8988T (cell line): ENCODE measurements at regions not wholly inside any gene's neighbourhood (a gene's known extent, or its start where the extent isn't known, plus 50 kb on each side); places are given as distances from the start of the nearest gene placed in this dataset.

Experiments used
- DNase-seq: peaks from one replicate; pipeline ENCODE4 v3.0.0; 2011

GRCh38 chr10:83909001-83909400, 230.3 kb upstream of the GHITM start:
- DNase-seq, result no peak

GRCh38 chr10:83915801-83916200, 223.5 kb upstream of the GHITM start:
- DNase-seq, result no peak

GRCh38 chr10:83917537-83918506, 221.5 kb upstream of the GHITM start:
- no peak for DNase-seq

- DNase-seq, result no peak
Measured at GRCh38 chr10:83919187-83919586, 220.1 kb upstream of the GHITM start.

GRCh38 chr10:83921984-83922860, 217.1 kb upstream of the GHITM start:
- DNase-seq, result no peak

GRCh38 chr10:83925133-83925532, 214.2 kb upstream of the GHITM start:
- DNase-seq, result no peak

GRCh38 chr10:83926606-83927005, 212.7 kb upstream of the GHITM start:
- DNase-seq, result no peak

- no peak for DNase-seq
Measured at GRCh38 chr10:83927166-83927565, 212.1 kb upstream of the GHITM start.

- DNase-seq, result no peak
Measured at GRCh38 chr10:83929399-83929798, 209.9 kb upstream of the GHITM start.

GRCh38 chr10:83931669-83932068, 207.6 kb upstream of the GHITM start:
- DNase-seq, result no peak

- DNase-seq, result no peak
Measured at GRCh38 chr10:83932245-83932644, 207.1 kb upstream of the GHITM start.

- no peak for DNase-seq
Measured at GRCh38 chr10:83934062-83934461, 205.2 kb upstream of the GHITM start.

- no peak for DNase-seq
Measured at GRCh38 chr10:83934641-83935338, 204.5 kb upstream of the GHITM start.

GRCh38 chr10:83935339-83935736, 204.0 kb upstream of the GHITM start:
- no peak for DNase-seq

- DNase-seq, result no peak
Measured at GRCh38 chr10:83935911-83936310, 203.4 kb upstream of the GHITM start.

- DNase-seq, result no peak
Measured at GRCh38 chr10:83937161-83937560, 202.1 kb upstream of the GHITM start.

GRCh38 chr10:83937826-83938225, 201.5 kb upstream of the GHITM start:
- DNase-seq, result no peak

- DNase-seq, result no peak
Measured at GRCh38 chr10:83941189-83941588, 198.1 kb upstream of the GHITM start.

- DNase-seq, result no peak
Measured at GRCh38 chr10:83942410-83942809, 196.9 kb upstream of the GHITM start.

- DNase-seq, result no peak
Measured at GRCh38 chr10:83943049-83943448, 196.3 kb upstream of the GHITM start.

- no peak for DNase-seq
Measured at GRCh38 chr10:83943920-83944319, 195.4 kb upstream of the GHITM start.

GRCh38 chr10:83945982-83946718, 193.2 kb upstream of the GHITM start:
- no peak for DNase-seq
